ENCODE measurements at regions not wholly inside any gene's neighbourhood (a gene's known extent, or its start where the extent isn't known, plus 50 kb on each side); places are given as distances from the start of the nearest gene placed in this dataset.

- Histone ChIP-seq H3K9me3 (no peaks in the 10 kb centered on the region), H3K4me3 (no peak overlapping the region), H3K27ac (no peak overlapping the region), H3K4me1 (no peaks in the 10 kb centered on the region), H3K36me3 (no peaks in the 10 kb centered on the region), H3K27me3 (replicated peaks in 1 of 7) (peaks cover 0 to 10% (median 0%) of the 10 kb centered on the region in 7 donors)
- intact Hi-C loops (cut with DNase I; ENCODE audit: low total_unique reads): no loop called here
- DNase-seq: no peak
- 70 to 100% (median 91%) methylated on average over 4 of the region's 4 CpGs for WGBS, 5 donors
- TF ChIP-seq POLR2AphosphoS5 (IDR thresholded peaks at IDR 0.05): no peak
- TF ChIP-seq CTCF (IDR thresholded peaks at IDR 0.05 in 8 of 11, conservative IDR thresholded peaks at IDR 0.05 in 3 of 11): no peak
- TF ChIP-seq POLR2A (IDR thresholded peaks at IDR 0.05): no peak
These were observed 211.1 kb upstream of the MAMLD1 start for GRCh38 chrX:150152036-150152435.

GRCh38 chrX:150152546-150152945 is 210.6 kb upstream of the MAMLD1 start:
- Histone ChIP-seq H3K27ac (no peak overlapping the region), H3K4me3 (no peak overlapping the region), H3K27me3 (replicated peaks in 1 of 7) (peaks cover 0 to 10% (median 0%) of the 10 kb centered on the region in 7 donors), H3K9me3 (no peaks in the 10 kb centered on the region), H3K36me3 (no peaks in the 10 kb centered on the region), H3K4me1 (no peaks in the 10 kb centered on the region)
- intact Hi-C loops (cut with DNase I; ENCODE audit: low total_unique reads): no loop called here
- 80 to 100% (median 93%) methylated on average over 2 of the region's 2 CpGs for WGBS, 5 donors
- TF ChIP-seq CTCF (IDR thresholded peaks at IDR 0.05 in 8 of 11, conservative IDR thresholded peaks at IDR 0.05 in 3 of 11) (no peak), POLR2A (IDR thresholded peaks at IDR 0.05) (no peak), POLR2AphosphoS5 (IDR thresholded peaks at IDR 0.05) (no peak)
- no peak for DNase-seq

- no peak for DNase-seq
- 40 to 72% (median 56%) methylated on average over 5 of the region's 5 CpGs for WGBS, 5 donors
- no peaks in the 10 kb centered on the region for H3K36me3 ChIP-seq
- H3K4me3 ChIP-seq: no peak overlapping the region
- H3K27me3 ChIP-seq (replicated peaks in 1 of 7): peaks cover 0 to 10% (median 0%) of the 10 kb centered on the region in 7 donors
- H3K27ac ChIP-seq: no peak overlapping the region
- H3K4me1 ChIP-seq: no peaks in the 10 kb centered on the region
- no peaks in the 10 kb centered on the region for H3K9me3 ChIP-seq
- TF ChIP-seq POLR2AphosphoS5 (IDR thresholded peaks at IDR 0.05) (no peak), POLR2A (IDR thresholded peaks at IDR 0.05) (no peak), CTCF (IDR thresholded peaks at IDR 0.05 in 8 of 11, conservative IDR thresholded peaks at IDR 0.05 in 3 of 11) (no peak)
- intact Hi-C loops (cut with DNase I; ENCODE audit: low total_unique reads): no loop called here
These were observed 207.6 kb upstream of the MAMLD1 start for GRCh38 chrX:150155436-150156035.

- Histone ChIP-seq H3K9me3 (no peaks in the 10 kb centered on the region), H3K36me3 (no peaks in the 10 kb centered on the region), H3K27me3 (replicated peaks in 1 of 7) (peaks cover 0 to 10% (median 0%) of the 10 kb centered on the region in 7 donors), H3K4me3 (no peak overlapping the region), H3K27ac (no peak overlapping the region), H3K4me1 (no peaks in the 10 kb centered on the region)
- WGBS, 5 donors: 83 to 96% (median 95%) methylated on average over 4 of the region's 4 CpGs
- intact Hi-C loops (cut with DNase I; ENCODE audit: low total_unique reads): no loop called here
- no peak for TF ChIP-seq CTCF (IDR thresholded peaks at IDR 0.05 in 8 of 11, conservative IDR thresholded peaks at IDR 0.05 in 3 of 11)
- TF ChIP-seq POLR2A (IDR thresholded peaks at IDR 0.05): no peak
- TF ChIP-seq POLR2AphosphoS5 (IDR thresholded peaks at IDR 0.05): no peak
- no peak for DNase-seq
These were observed 206.5 kb upstream of the MAMLD1 start for GRCh38 chrX:150156615-150157014.

All from spleen (tissue), 11 donors.